ENCODE measurements at regions not wholly inside any gene's neighbourhood (a gene's known extent, or its start where the extent isn't known, plus 50 kb on each side); places are given as distances from the start of the nearest gene placed in this dataset.

- TF ChIP-seq CTCF (conservative IDR thresholded peaks at IDR 0.05; ENCODE audit: low read depth, low read length) (no peak), EZH2 (IDR thresholded peaks at IDR 0.05; ENCODE audit: low read length, unreplicated experiment) (no peak)
These were observed 97.5 kb downstream of the ZNF365 start for GRCh38 chr10:62471711-62472110.
